ENCODE measurements at regions not wholly inside any gene's neighbourhood (a gene's known extent, or its start where the extent isn't known, plus 50 kb on each side); places are given as distances from the start of the nearest gene placed in this dataset.

- no peak for DNase-seq
These were observed 97.8 kb upstream of the JAG1 start for GRCh38 chr20:10771435-10772140.

GRCh38 chr20:10774357-10774943 lies 100.7 kb upstream of the JAG1 start:
- DNase-seq = no peak

- DNase-seq = no peak
These were observed 103.9 kb upstream of the JAG1 start for GRCh38 chr20:10777710-10778109.

- DNase-seq = no peak
These were observed 106.1 kb upstream of the JAG1 start for GRCh38 chr20:10779911-10780310.

GRCh38 chr20:10780901-10781300 lies 107.1 kb upstream of the JAG1 start:
- no peak for DNase-seq

GRCh38 chr20:10781526-10781925 lies 107.7 kb upstream of the JAG1 start:
- no peak for DNase-seq

GRCh38 chr20:10783707-10784553 lies 110.1 kb upstream of the JAG1 start:
- no peak for DNase-seq

GRCh38 chr20:10784554-10785183 lies 110.9 kb upstream of the JAG1 start:
- no peak for DNase-seq

GRCh38 chr20:10786678-10787077 lies 112.9 kb upstream of the JAG1 start:
- no peak for DNase-seq

- DNase-seq = no peak
These were observed 114.3 kb upstream of the JAG1 start for GRCh38 chr20:10788055-10788454.

- DNase-seq = no peak
These were observed 115.1 kb upstream of the JAG1 start for GRCh38 chr20:10788877-10789276.

- DNase-seq = no peak
These were observed 115.6 kb upstream of the JAG1 start for GRCh38 chr20:10789386-10789785.

- DNase-seq = no peak
These were observed 116.2 kb upstream of the JAG1 start for GRCh38 chr20:10790013-10790412.

- no peak for DNase-seq
These were observed 118.5 kb upstream of the JAG1 start for GRCh38 chr20:10792291-10792690.

- no peak for DNase-seq
These were observed 120.0 kb upstream of the JAG1 start for GRCh38 chr20:10793766-10794165.

GRCh38 chr20:10794765-10795164 lies 121.0 kb upstream of the JAG1 start:
- DNase-seq = no peak

- no peak for DNase-seq
These were observed 121.7 kb upstream of the JAG1 start for GRCh38 chr20:10795286-10796026.

- DNase-seq = no peak
These were observed 125.0 kb upstream of the JAG1 start for GRCh38 chr20:10798811-10799210.

GRCh38 chr20:10799735-10800134 lies 125.9 kb upstream of the JAG1 start:
- DNase-seq = no peak

- DNase-seq = no peak
These were observed 126.5 kb upstream of the JAG1 start for GRCh38 chr20:10800288-10800687.

GRCh38 chr20:10802236-10802635 lies 128.4 kb upstream of the JAG1 start:
- DNase-seq = no peak

GRCh38 chr20:10805764-10806163 lies 132.0 kb upstream of the JAG1 start:
- no peak for DNase-seq

GRCh38 chr20:10806539-10806938 lies 132.7 kb upstream of the JAG1 start:
- DNase-seq = no peak

Data from inflammatory macrophage treated with lipopolysaccharide for 4 hours (primary cell).